H9 (cell line): ENCODE measurements at regions not wholly inside any gene's neighbourhood (a gene's known extent, or its start where the extent isn't known, plus 50 kb on each side); places are given as distances from the start of the nearest gene placed in this dataset.

Experiments
- DNase-seq: peaks from one replicate; pipeline ENCODE4 v3.0.0-alpha.2; 2017
- H2AFZ ChIP-seq: one replicate; pipeline ENCODE4 v1.6.1; 2013; ENCODE audit warnings: mild to moderate bottlenecking, low read length, control low read depth, moderate library complexity
- H2AK5ac ChIP-seq: 2 replicates; pipeline ENCODE4 v1.6.1; 2013; ENCODE audit warnings: low read length, control low read depth, mixed read lengths; ENCODE audit not compliant: insufficient read length
- H2BK120ac ChIP-seq: one replicate; pipeline ENCODE4 v1.6.1; 2013; ENCODE audit warnings: low read depth, mild to moderate bottlenecking, low read length, control low read depth, inconsistent platforms; ENCODE audit not compliant: poor library complexity, severe bottlenecking
- H2BK12ac ChIP-seq: 2 replicates; pipeline ENCODE4 v1.6.1; 2013; ENCODE audit warnings: low read length, control low read depth, mixed read lengths, low read depth; ENCODE audit not compliant: insufficient read length
- H2BK15ac ChIP-seq: 2 replicates; pipeline ENCODE4 v1.6.1; 2013; ENCODE audit warnings: low read depth, low read length, control low read depth
- H2BK20ac ChIP-seq: one replicate; pipeline ENCODE4 v1.6.1; 2013; ENCODE audit warnings: low read depth, mild to moderate bottlenecking, low read length, control low read depth, inconsistent platforms; ENCODE audit not compliant: poor library complexity, severe bottlenecking
- H2BK5ac ChIP-seq: 2 replicates; pipeline ENCODE4 v1.6.1; 2013; ENCODE audit warnings: low read length, control low read depth, mixed read lengths; ENCODE audit not compliant: insufficient read length
- H3K14ac ChIP-seq: 2 replicates; pipeline ENCODE4 v1.6.1; 2013; ENCODE audit warnings: low read length, control low read depth; ENCODE audit not compliant: insufficient read depth
- H3K18ac ChIP-seq: 2 replicates; pipeline ENCODE4 v1.6.1; 2013; ENCODE audit warnings: low read depth, mild to moderate bottlenecking, mixed read lengths, low read length, control low read depth; ENCODE audit not compliant: insufficient read length
- H3K23ac ChIP-seq: 2 replicates; pipeline ENCODE4 v1.6.1; 2013; ENCODE audit warnings: low read length, control low read depth, mixed read lengths, low read depth; ENCODE audit not compliant: insufficient read length
- H3K23me2 ChIP-seq: 2 replicates; pipeline ENCODE4 v1.6.1; 2013; ENCODE audit warnings: low read depth, mild to moderate bottlenecking, mixed read lengths, low read length, control low read depth; ENCODE audit not compliant: insufficient read length, poor library complexity, severe bottlenecking
- H3K27ac ChIP-seq: 2 replicates; pipeline ENCODE4 v1.5.1; 2013; ENCODE audit warnings: low read length, control low read depth, mixed read lengths, low read depth; ENCODE audit not compliant: insufficient read length
- H3K27me3 ChIP-seq: 2 replicates; pipeline ENCODE4 v1.6.1; 2013; ENCODE audit warnings: low read length, control low read depth, inconsistent platforms; ENCODE audit not compliant: insufficient read depth
- H3K4ac ChIP-seq: 2 replicates; pipeline ENCODE4 v1.6.1; 2013; ENCODE audit warnings: low read depth, mild to moderate bottlenecking, control low read depth, inconsistent platforms, low read length, moderate library complexity
- H3K4me1 ChIP-seq: 2 replicates; pipeline ENCODE4 v1.6.1; 2013; ENCODE audit warnings: low read length, control low read depth, inconsistent platforms; ENCODE audit not compliant: insufficient read depth
- H3K4me2 ChIP-seq: 2 replicates; pipeline ENCODE4 v1.6.1; 2013; ENCODE audit warnings: low read length, control low read depth, mixed read lengths; ENCODE audit not compliant: insufficient read length, insufficient read depth
- H3K56ac ChIP-seq: 2 replicates; pipeline ENCODE4 v1.6.1; 2013; ENCODE audit warnings: low read depth, mild to moderate bottlenecking, mixed read lengths, low read length, control low read depth; ENCODE audit not compliant: insufficient read length
- H3K79me1 ChIP-seq: 2 replicates; pipeline ENCODE4 v1.6.1; 2013; ENCODE audit warnings: low read depth, mild to moderate bottlenecking, moderate library complexity, low read length, control low read depth, inconsistent platforms; ENCODE audit not compliant: insufficient read depth, poor library complexity, severe bottlenecking
- H3K79me2 ChIP-seq: 2 replicates; pipeline ENCODE4 v1.6.1; 2013; ENCODE audit warnings: low read length, control low read depth, inconsistent platforms; ENCODE audit not compliant: insufficient read depth
- H3K9ac ChIP-seq: 2 replicates; pipeline ENCODE4 v1.6.1; 2013; ENCODE audit warnings: low read length, control low read depth, mixed read lengths; ENCODE audit not compliant: insufficient read length; ENCODE audit errors: extremely low read depth
- H3K9me3 ChIP-seq: one replicate; pipeline ENCODE4 v1.6.1; 2013; ENCODE audit warnings: low read depth, low read length, inconsistent platforms; ENCODE audit not compliant: control insufficient read depth
- H3T11ph ChIP-seq: one replicate; pipeline ENCODE4 v1.6.1; 2013; ENCODE audit warnings: mild to moderate bottlenecking, low read length, control low read depth, inconsistent platforms
- H4K20me1 ChIP-seq: one replicate; pipeline ENCODE4 v1.6.1; 2013; ENCODE audit not compliant: control insufficient read depth, insufficient read length, insufficient read depth
- H4K5ac ChIP-seq: 2 replicates; pipeline ENCODE4 v1.6.1; 2013; ENCODE audit warnings: low read depth, mild to moderate bottlenecking, mixed read lengths, low read length, control low read depth; ENCODE audit not compliant: insufficient read length
- H4K8ac ChIP-seq: replicated peaks from 2 replicates; pipeline ENCODE4 v1.6.1; 2013; ENCODE audit warnings: low read length, control low read depth, mixed read lengths, low read depth; ENCODE audit not compliant: insufficient read length
- H4K91ac ChIP-seq: 2 replicates; pipeline ENCODE4 v1.6.1; 2013; ENCODE audit warnings: low read depth, mild to moderate bottlenecking, moderate library complexity, mixed read lengths, low read length, control low read depth; ENCODE audit not compliant: insufficient read length
- H3K27ac Mint-ChIP-seq, 3 experiments: 2 replicates in 2 of 3; 3 replicates in 1 of 3; pipeline ENCODE4 v1.8.0; 2020 to 2021; ENCODE audit warnings: mixed read lengths in 3 of 3, mild to moderate bottlenecking in 1 of 3, moderate library complexity in 1 of 3
- H3K27me3 Mint-ChIP-seq: 2 replicates; pipeline ENCODE4 v1.8.0; 2021; ENCODE audit warnings: low read depth, mild to moderate bottlenecking, moderate library complexity, mixed read lengths
- H3K36me3 Mint-ChIP-seq, 3 experiments: 2 replicates in 2 of 3; 3 replicates in 1 of 3; pipeline ENCODE4 v1.8.0; 2020 to 2021; ENCODE audit warnings: low read depth in 3 of 3, mixed read lengths in 3 of 3; ENCODE audit not compliant: insufficient read depth in 1 of 3
- H3K4me1 Mint-ChIP-seq, 2 experiments: 2 replicates each; pipeline ENCODE4 v1.8.0; 2020; ENCODE audit warnings: mixed read lengths in 2 of 2
- H3K4me3 Mint-ChIP-seq, 2 experiments: 2 replicates in 1 of 2; 3 replicates in 1 of 2; pipeline ENCODE4 v1.8.0; 2020 to 2021; ENCODE audit warnings: mild to moderate bottlenecking in 2 of 2, mixed read lengths in 2 of 2, moderate library complexity in 1 of 2
- H3K9me3 Mint-ChIP-seq, 2 experiments: 2 replicates in 1 of 2; 3 replicates in 1 of 2; pipeline ENCODE4 v1.8.0; 2020; ENCODE audit warnings: mild to moderate bottlenecking in 2 of 2, mixed read lengths in 2 of 2, moderate library complexity in 1 of 2
- CTCF ChIP-seq: fragments of 200-600 bp; sonication (generic); conservative IDR thresholded peaks from 3 replicates; pipeline ENCODE4 v1.8.0; 2021; ENCODE audit warnings: antibody characterized with exemption, mild to moderate bottlenecking
- WGBS: extraction: QIAGEN DNeasy Blood & Tissue Kit; methylation state at CpG from one replicate; pipeline ENCODE4 v1.1.7; 2013; ENCODE audit warnings: missing lambda C conversion rate, low lambda C conversion rate, mixed read lengths; ENCODE audit not compliant: insufficient read length; ENCODE audit errors: extremely low coverage; 5-methylcytosine and 5-hydroxymethylcytosine counted together

- Histone ChIP-seq H2BK120ac (no peak overlapping the region), H2AK5ac (no peak overlapping the region), H4K91ac (no peak overlapping the region), H3K79me1 (no peaks in the 10 kb centered on the region), H3K14ac (no peak overlapping the region), H3K56ac (no peak overlapping the region), H3K79me2 (no peaks in the 10 kb centered on the region), H4K20me1 (no peaks in the 10 kb centered on the region), H3K9ac (no peak overlapping the region), H3K18ac (no peak overlapping the region), H3K27me3 (no peaks in the 10 kb centered on the region), H3K4ac (no peak overlapping the region), H2BK20ac (no peak overlapping the region), H4K5ac (no peak overlapping the region), H2AFZ (no peak overlapping the region), H2BK5ac (no peak overlapping the region), H2BK15ac (no peak overlapping the region), H3K4me1 (no peaks in the 10 kb centered on the region), H3T11ph (no peak overlapping the region), H3K9me3 (no peaks in the 10 kb centered on the region), H2BK12ac (no peak overlapping the region), H3K23me2 (no peaks in the 10 kb centered on the region), H3K4me2 (no peak overlapping the region), H3K27ac (no peak overlapping the region), H4K8ac (no peak overlapping the region), H3K23ac (no peak overlapping the region)
- Mint-ChIP-seq H3K9me3 (no peaks in the 10 kb centered on the region), H3K4me1 (no peaks in the 10 kb centered on the region), H3K27ac (no peak overlapping the region), H3K27me3 (no peaks in the 10 kb centered on the region), H3K36me3 (no peaks in the 10 kb centered on the region; a peak in 1 of 7 replicates), H3K4me3 (no peak overlapping the region)
- TF ChIP-seq CTCF: no peak
- DNase-seq: no peak
- WGBS: no CpG with 5 or more reads among the region's 11 CpGs
Measured at GRCh38 chr6:134863763-134864510, 86.0 kb downstream of the ALDH8A1 start.
